Immature natural killer cell (primary cell): ENCODE measurements at regions not wholly inside any gene's neighbourhood (a gene's known extent, or its start where the extent isn't known, plus 50 kb on each side); places are given as distances from the start of the nearest gene placed in this dataset.

Experiments used
- DNase-seq, 3 donors: peaks; one replicate each; pipeline ENCODE4 v3.0.0; 2022; ENCODE audit warnings: mixed read lengths in 1 of 3
- H3K27ac Mint-ChIP-seq, 6 donors: one replicate each; pipeline ENCODE4 v1.8.0; 2020; ENCODE audit warnings: mixed read lengths in 6 of 6, mild to moderate bottlenecking in 5 of 6, inconsistent platforms in 4 of 6, moderate library complexity in 3 of 6
- H3K27me3 Mint-ChIP-seq, 3 donors: one replicate each; pipeline ENCODE4 v1.8.0; 2020 to 2021; ENCODE audit warnings: low read depth in 3 of 3, mild to moderate bottlenecking in 3 of 3, mixed read lengths in 3 of 3, moderate library complexity in 3 of 3, inconsistent platforms in 1 of 3
- H3K36me3 Mint-ChIP-seq, 3 donors: one replicate each; pipeline ENCODE4 v1.8.0; 2020; ENCODE audit warnings: mixed read lengths in 3 of 3, inconsistent platforms in 2 of 3, mild to moderate bottlenecking in 2 of 3
- H3K4me1 Mint-ChIP-seq, 2 donors: one replicate each; pipeline ENCODE4 v1.8.0; 2020; ENCODE audit warnings: inconsistent platforms in 2 of 2, mild to moderate bottlenecking in 2 of 2, mixed read lengths in 2 of 2, moderate library complexity in 1 of 2
- H3K4me3 Mint-ChIP-seq, 5 donors: one replicate each; pipeline ENCODE4 v1.8.0; 2020; ENCODE audit warnings: mild to moderate bottlenecking in 5 of 5, mixed read lengths in 5 of 5, inconsistent platforms in 3 of 5, moderate library complexity in 3 of 5
- H3K9me3 Mint-ChIP-seq, 6 donors: one replicate each; pipeline ENCODE4 v1.8.0; 2020; ENCODE audit warnings: mild to moderate bottlenecking in 6 of 6, mixed read lengths in 6 of 6, inconsistent platforms in 4 of 6, moderate library complexity in 3 of 6

- H3K9me3 Mint-ChIP-seq = no peaks in the 10 kb centered on the region
- H3K4me3 Mint-ChIP-seq = no peak overlapping the region
- DNase-seq = no peak
- peaks cover 31 to 41% of the 10 kb centered on the region in 2 donors for H3K4me1 Mint-ChIP-seq
- peaks cover 0 to 8% (median 4%) of the 10 kb centered on the region in 3 donors for H3K27me3 Mint-ChIP-seq
- peaks cover 0 to 3% (median 0%) of the 10 kb centered on the region in 3 donors for H3K36me3 Mint-ChIP-seq
- no peak overlapping the region for H3K27ac Mint-ChIP-seq
Observed at GRCh38 chr16:85994492-85995490, 95.8 kb downstream of the IRF8 start.

- H3K27ac Mint-ChIP-seq = no peak overlapping the region
- H3K4me1 Mint-ChIP-seq = peaks cover 31 to 41% of the 10 kb centered on the region in 2 donors
- peaks cover 0 to 4% (median 3%) of the 10 kb centered on the region in 3 donors for H3K27me3 Mint-ChIP-seq
- peak overlapping the region in 4 of 5 donors; percentile 15 to 50 (median 26) for H3K4me3 Mint-ChIP-seq
- H3K9me3 Mint-ChIP-seq = no peaks in the 10 kb centered on the region
- peaks cover 0 to 3% (median 0%) of the 10 kb centered on the region in 3 donors for H3K36me3 Mint-ChIP-seq
- DNase-seq = no peak
Observed at GRCh38 chr16:85995541-85996423, 96.8 kb downstream of the IRF8 start.

GRCh38 chr16:85996843-85997242 lies 97.9 kb downstream of the IRF8 start:
- Mint-ChIP-seq H3K9me3 (no peaks in the 10 kb centered on the region), H3K27ac (no peak overlapping the region), H3K4me1 (peaks cover 33 to 44% of the 10 kb centered on the region in 2 donors), H3K4me3 (no peak overlapping the region), H3K36me3 (peaks cover 0 to 3% (median 0%) of the 10 kb centered on the region in 3 donors), H3K27me3 (peaks cover 0 to 4% (median 3%) of the 10 kb centered on the region in 3 donors)
- no peak for DNase-seq

GRCh38 chr16:85998171-85998867 lies 99.4 kb downstream of the IRF8 start:
- DNase-seq = no peak
- Mint-ChIP-seq H3K36me3 (peaks cover 0 to 3% (median 0%) of the 10 kb centered on the region in 3 donors), H3K4me1 (peaks cover 27 to 42% of the 10 kb centered on the region in 2 donors), H3K4me3 (no peak overlapping the region), H3K9me3 (no peaks in the 10 kb centered on the region), H3K27me3 (peaks cover 0 to 4% (median 3%) of the 10 kb centered on the region in 3 donors), H3K27ac (peak overlapping the region in 2 of 6 donors; percentile 9 to 32)

- Mint-ChIP-seq H3K27ac (peak overlapping the region in 4 of 6 donors; percentile 2 to 50 (median 20)), H3K36me3 (peaks cover 0 to 3% (median 0%) of the 10 kb centered on the region in 3 donors), H3K9me3 (no peaks in the 10 kb centered on the region), H3K4me1 (peaks cover 27 to 42% of the 10 kb centered on the region in 2 donors), H3K27me3 (peaks cover 0 to 4% (median 3%) of the 10 kb centered on the region in 3 donors), H3K4me3 (peak overlapping the region in 3 of 5 donors; percentile 12 to 42 (median 14))
- DNase-seq = no peak
Observed at GRCh38 chr16:85998868-85999729, 100.1 kb downstream of the IRF8 start.

GRCh38 chr16:85999778-86000177 lies 100.8 kb downstream of the IRF8 start:
- DNase-seq = no peak
- H3K27me3 Mint-ChIP-seq = peaks cover 0 to 3% (median 0%) of the 10 kb centered on the region in 3 donors
- peaks cover 27 to 42% of the 10 kb centered on the region in 2 donors for H3K4me1 Mint-ChIP-seq
- peaks cover 0 to 3% (median 0%) of the 10 kb centered on the region in 3 donors for H3K36me3 Mint-ChIP-seq
- H3K4me3 Mint-ChIP-seq = no peak overlapping the region
- H3K27ac Mint-ChIP-seq = no peak overlapping the region
- no peaks in the 10 kb centered on the region for H3K9me3 Mint-ChIP-seq

GRCh38 chr16:86002178-86002900 lies 103.4 kb downstream of the IRF8 start:
- Mint-ChIP-seq H3K27ac (no peak overlapping the region), H3K4me1 (peaks cover 19 to 29% of the 10 kb centered on the region in 2 donors), H3K4me3 (no peak overlapping the region), H3K9me3 (no peaks in the 10 kb centered on the region), H3K36me3 (peaks cover 0 to 3% (median 0%) of the 10 kb centered on the region in 3 donors), H3K27me3 (peaks cover 0 to 3% (median 3%) of the 10 kb centered on the region in 3 donors)
- no peak for DNase-seq

- peak overlapping the region in 1 of 5 donors; percentile 2 for H3K4me3 Mint-ChIP-seq
- no peak for DNase-seq
- peaks cover 47 to 52% of the 10 kb centered on the region in 2 donors for H3K4me1 Mint-ChIP-seq
- peak overlapping the region in 5 of 6 donors; percentile 2 to 88 (median 9) for H3K27ac Mint-ChIP-seq
- H3K27me3 Mint-ChIP-seq = peaks cover 3 to 16% (median 11%) of the 10 kb centered on the region in 3 donors
- no peaks in the 10 kb centered on the region for H3K36me3 Mint-ChIP-seq
- H3K9me3 Mint-ChIP-seq = no peaks in the 10 kb centered on the region
Observed at GRCh38 chr16:86007524-86007923, 108.6 kb downstream of the IRF8 start.

GRCh38 chr16:86010680-86011141 lies 111.7 kb downstream of the IRF8 start:
- Mint-ChIP-seq H3K4me1 (peaks cover 51 to 54% of the 10 kb centered on the region in 2 donors), H3K4me3 (peak overlapping the region in 4 of 5 donors; percentile 21 to 42 (median 33))

GRCh38 chr16:86011532-86011931 lies 112.6 kb downstream of the IRF8 start:
- Mint-ChIP-seq H3K27me3 (peaks cover 4 to 26% (median 16%) of the 10 kb centered on the region in 3 donors), H3K4me3 (peak overlapping the region in 1 of 5 donors; percentile 28), H3K4me1 (peaks cover 51 to 54% of the 10 kb centered on the region in 2 donors), H3K27ac (peak overlapping the region in 3 of 6 donors; percentile 22 to 35 (median 28)), H3K36me3 (peaks cover 0 to 5% (median 4%) of the 10 kb centered on the region in 3 donors), H3K9me3 (peaks cover 0 to 6% (median 0%) of the 10 kb centered on the region in 6 donors)
- no peak for DNase-seq

More at GRCh38 chr16:86010680-86011141, 111.7 kb downstream of the IRF8 start:
- Mint-ChIP-seq H3K9me3 (peaks cover 0 to 6% (median 0%) of the 10 kb centered on the region in 6 donors), H3K27me3 (peaks cover 4 to 26% (median 16%) of the 10 kb centered on the region in 3 donors), H3K27ac (peak overlapping the region in 5 of 6 donors; percentile 24 to 88 (median 68)), H3K36me3 (peaks cover 0 to 5% (median 4%) of the 10 kb centered on the region in 3 donors)
- DNase-seq = peak; percentile 26 to 48 (median 30)

GRCh38 chr16:86012221-86012620 lies 113.3 kb downstream of the IRF8 start:
- Mint-ChIP-seq H3K27ac (peak overlapping the region in 2 of 6 donors; percentile 28 to 72), H3K27me3 (peaks cover 9 to 26% (median 15%) of the 10 kb centered on the region in 3 donors), H3K4me1 (peaks cover 51 to 52% of the 10 kb centered on the region in 2 donors), H3K4me3 (no peak overlapping the region), H3K9me3 (peaks cover 0 to 6% (median 0%) of the 10 kb centered on the region in 6 donors), H3K36me3 (peaks cover 0 to 5% (median 4%) of the 10 kb centered on the region in 3 donors)
- DNase-seq = no peak
